HEK293 (cell line): ENCODE measurements at regions not wholly inside any gene's neighbourhood (a gene's known extent, or its start where the extent isn't known, plus 50 kb on each side); places are given as distances from the start of the nearest gene placed in this dataset.

Experiments
- MEIS1 ChIP-seq: sonication (generic); formaldehyde crosslinking; IDR thresholded peaks from 2 replicates; pipeline ENCODE4 v1.8.1; 2022; ENCODE audit warnings: missing genetic modification reagents, mild to moderate bottlenecking, borderline replicate concordance
- ZBTB21 ChIP-seq: fragments of 450-650 bp; formaldehyde crosslinking; IDR thresholded peaks from 2 replicates; pipeline ENCODE4 v1.5.1; 2017; ENCODE audit warnings: missing biosample characterization, missing genetic modification characterization
- ZFHX2 ChIP-seq: fragments of 450-650 bp; formaldehyde crosslinking; conservative IDR thresholded peaks from 2 replicates; pipeline ENCODE4 v1.5.1; 2016; ENCODE audit warnings: missing biosample characterization, missing genetic modification characterization
- ZNF274 ChIP-seq, 2 experiments: fragments of 200-500 bp in 1 of 2; fragments of 450-650 bp in 1 of 2; sonication (Bioruptor generic) in 1 of 2; formaldehyde crosslinking in 1 of 2; IDR thresholded peaks; 2 replicates each; pipeline versions ENCODE4 v1.5.1 to v1.6.1; 2014 to 2016; ENCODE audit warnings: borderline replicate concordance in 1 of 2, inconsistent platforms in 1 of 2, low read length in 1 of 2, missing biosample characterization in 1 of 2, missing genetic modification characterization in 1 of 2
- ZNF664 ChIP-seq: fragments of 450-650 bp; formaldehyde crosslinking; IDR thresholded peaks from 2 replicates; pipeline ENCODE4 v1.5.1; 2016; ENCODE audit warnings: missing biosample characterization, missing genetic modification characterization
- TF ChIP-seq, protein P1 (sequence below): fragments of 450-650 bp; formaldehyde crosslinking; IDR thresholded peaks from 2 replicates; pipeline ENCODE4 v1.5.1; 2016; ENCODE audit warnings: missing biosample characterization, missing genetic modification characterization
- TF ChIP-seq, protein P2 (sequence below): fragments of 450-650 bp; formaldehyde crosslinking; IDR thresholded peaks from 2 replicates; pipeline ENCODE4 v1.5.1; 2016; ENCODE audit warnings: missing biosample characterization, missing genetic modification characterization

DNA sequence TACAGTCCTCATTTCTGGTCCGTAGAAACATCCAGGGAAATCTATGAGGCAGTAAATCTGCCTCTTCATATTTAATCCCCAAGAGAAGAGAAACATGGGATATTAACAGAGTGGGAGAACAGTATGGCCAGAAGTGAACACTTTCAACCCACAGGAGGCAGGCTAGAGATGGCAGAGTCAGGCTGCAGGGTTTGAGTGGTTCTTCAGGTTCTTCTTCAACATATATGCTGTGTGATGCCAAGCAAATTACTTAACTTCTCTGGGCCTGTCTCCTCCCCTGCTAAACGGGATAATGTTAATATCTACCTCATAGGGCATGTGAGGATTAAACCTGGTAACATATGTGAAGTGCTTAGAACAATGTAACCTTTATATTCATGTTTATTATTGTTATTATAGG is 321.8 kb downstream of the PSAT1 start:
- TF ChIP-seq, protein P1, sequence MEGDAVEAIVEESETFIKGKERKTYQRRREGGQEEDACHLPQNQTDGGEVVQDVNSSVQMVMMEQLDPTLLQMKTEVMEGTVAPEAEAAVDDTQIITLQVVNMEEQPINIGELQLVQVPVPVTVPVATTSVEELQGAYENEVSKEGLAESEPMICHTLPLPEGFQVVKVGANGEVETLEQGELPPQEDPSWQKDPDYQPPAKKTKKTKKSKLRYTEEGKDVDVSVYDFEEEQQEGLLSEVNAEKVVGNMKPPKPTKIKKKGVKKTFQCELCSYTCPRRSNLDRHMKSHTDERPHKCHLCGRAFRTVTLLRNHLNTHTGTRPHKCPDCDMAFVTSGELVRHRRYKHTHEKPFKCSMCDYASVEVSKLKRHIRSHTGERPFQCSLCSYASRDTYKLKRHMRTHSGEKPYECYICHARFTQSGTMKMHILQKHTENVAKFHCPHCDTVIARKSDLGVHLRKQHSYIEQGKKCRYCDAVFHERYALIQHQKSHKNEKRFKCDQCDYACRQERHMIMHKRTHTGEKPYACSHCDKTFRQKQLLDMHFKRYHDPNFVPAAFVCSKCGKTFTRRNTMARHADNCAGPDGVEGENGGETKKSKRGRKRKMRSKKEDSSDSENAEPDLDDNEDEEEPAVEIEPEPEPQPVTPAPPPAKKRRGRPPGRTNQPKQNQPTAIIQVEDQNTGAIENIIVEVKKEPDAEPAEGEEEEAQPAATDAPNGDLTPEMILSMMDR (tag by site-specific recombination) = no peak
- TF ChIP-seq ZBTB21 (tag by site-specific recombination) (no peak), ZNF664 (tag by site-specific recombination) (no peak), ZNF274 (IDR thresholded peaks at IDR 0.05; ENCODE audit: low read length) (no peak), ZNF274 (tag by site-specific recombination; IDR thresholded peaks at IDR 0.05; ENCODE audit: borderline replicate concordance) (no peak), MEIS1 (CRISPR knock-in tag) (no peak), ZFHX2 (no peak)
- TF ChIP-seq, protein P2, sequence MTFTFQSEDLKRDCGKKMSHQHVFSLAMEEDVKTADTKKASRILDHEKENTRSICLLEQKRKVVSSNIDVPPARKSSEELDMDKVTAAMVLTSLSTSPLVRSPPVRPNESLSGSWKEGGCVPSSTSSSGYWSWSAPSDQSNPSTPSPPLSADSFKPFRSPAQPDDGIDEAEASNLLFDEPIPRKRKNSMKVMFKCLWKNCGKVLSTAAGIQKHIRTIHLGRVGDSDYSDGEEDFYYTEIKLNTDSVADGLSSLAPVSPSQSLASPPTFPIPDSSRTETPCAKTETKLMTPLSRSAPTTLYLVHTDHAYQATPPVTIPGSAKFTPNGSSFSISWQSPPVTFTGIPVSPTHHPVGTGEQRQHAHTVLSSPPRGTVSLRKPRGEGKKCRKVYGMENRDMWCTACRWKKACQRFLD (tag by site-specific recombination) = no peak
